Neural cell (in vitro differentiated cells): ENCODE measurements at regions not wholly inside any gene's neighbourhood (a gene's known extent, or its start where the extent isn't known, plus 50 kb on each side); places are given as distances from the start of the nearest gene placed in this dataset.

ENCODE experiments used
- H2AFZ ChIP-seq: fragments of 200-600, 300-800 bp; sonication (generic), shearing (Covaris generic); 2 replicates; pipeline ENCODE4 v1.6.0; 2014; ENCODE audit warnings: low read depth, mild to moderate bottlenecking, antibody characterized with exemption, low read length, moderate library complexity
- H3F3A ChIP-seq: fragments of 200-600 bp; shearing (Covaris generic); 2 replicates; pipeline ENCODE4 v1.6.1; 2016; ENCODE audit warnings: mild to moderate bottlenecking, moderate library complexity, mixed read lengths, antibody characterized with exemption, low read length; ENCODE audit not compliant: insufficient read depth, poor library complexity, severe bottlenecking
- H3K27ac ChIP-seq: fragments of 200-600, 300-800 bp; sonication (generic), shearing (Covaris generic); 2 replicates; pipeline ENCODE4 v1.5.1; 2014; ENCODE audit warnings: mild to moderate bottlenecking, low read length, moderate library complexity
- H3K27me3 ChIP-seq: fragments of 300-800, 200-600 bp; sonication (generic), shearing (Covaris generic); 2 replicates; pipeline ENCODE4 v1.6.0; 2014; ENCODE audit warnings: mild to moderate bottlenecking, low read depth, low read length, moderate library complexity; ENCODE audit not compliant: insufficient read depth
- H3K36me3 ChIP-seq: fragments of 300-800, 200-600 bp; sonication (generic), shearing (Covaris generic); 2 replicates; pipeline ENCODE4 v1.5.1; 2014; ENCODE audit warnings: mild to moderate bottlenecking, antibody characterized with exemption, low read length, moderate library complexity; ENCODE audit not compliant: insufficient read depth
- H3K4me2 ChIP-seq: fragments of 300-800, 200-600 bp; sonication (generic), shearing (Covaris generic); 2 replicates; pipeline ENCODE4 v1.6.0; 2014; ENCODE audit warnings: mild to moderate bottlenecking, low read length
- H3K4me3 ChIP-seq: fragments of 300-800, 200-600 bp; sonication (generic), shearing (Covaris generic); 2 replicates; pipeline ENCODE4 v1.5.1; 2014; ENCODE audit warnings: mild to moderate bottlenecking, low read length, moderate library complexity
- H3K79me2 ChIP-seq: fragments of 200-600 bp; shearing (Covaris generic); replicated peaks from 2 replicates; pipeline ENCODE4 v1.6.0; 2014; ENCODE audit warnings: mild to moderate bottlenecking, low read length, moderate library complexity; ENCODE audit not compliant: insufficient read depth
- H3K9ac ChIP-seq: fragments of 300-800, 200-600 bp; sonication (generic), shearing (Covaris generic); 2 replicates; pipeline ENCODE4 v1.6.1; 2016; ENCODE audit warnings: mild to moderate bottlenecking, low read length, mixed read lengths
- H3K9me2 ChIP-seq: fragments of 200-600 bp; shearing (Covaris generic); 2 replicates; pipeline ENCODE4 v1.6.1; 2016; ENCODE audit warnings: mild to moderate bottlenecking, low read length, mixed read lengths; ENCODE audit not compliant: insufficient read depth
- H3K9me3 ChIP-seq: fragments of 200-600, 300-800 bp; sonication (generic), shearing (Covaris generic); 2 replicates; pipeline ENCODE4 v1.6.1; 2016; ENCODE audit warnings: mild to moderate bottlenecking, mixed run types, low read length, moderate library complexity, mixed read lengths
- H4K20me1 ChIP-seq: fragments of 200-600 bp; shearing (Covaris generic); 2 replicates; pipeline ENCODE4 v1.6.1; 2016; ENCODE audit warnings: mild to moderate bottlenecking, mixed run types; ENCODE audit not compliant: insufficient read depth
- EP300 ChIP-seq: fragments of 450-650 bp; conservative IDR thresholded peaks from 2 replicates; pipeline ENCODE4 v1.6.1; 2014; ENCODE audit warnings: antibody characterized with exemption, mild to moderate bottlenecking, moderate library complexity; ENCODE audit not compliant: poor library complexity, severe bottlenecking
- EZH2 ChIP-seq: fragments of 200-600, 300-800 bp; shearing (Covaris generic), sonication (generic); IDR thresholded peaks from 2 replicates; pipeline ENCODE4 v1.6.1; 2014; ENCODE audit warnings: antibody characterized with exemption, low read length, borderline replicate concordance, mild to moderate bottlenecking; ENCODE audit not compliant: insufficient read depth, poor library complexity, severe bottlenecking
- MXI1 ChIP-seq: fragments of 450-650 bp; conservative IDR thresholded peaks from 2 replicates; pipeline ENCODE4 v1.6.1; 2014; ENCODE audit warnings: antibody characterized with exemption, mild to moderate bottlenecking; ENCODE audit not compliant: poor library complexity, severe bottlenecking
- POLR2AphosphoS5 ChIP-seq: IDR thresholded peaks from 2 replicates; pipeline ENCODE4 v1.6.1; 2012
- RAD21 ChIP-seq: fragments of 450-650 bp; conservative IDR thresholded peaks from 2 replicates; pipeline ENCODE4 v1.6.1; 2014; ENCODE audit warnings: antibody characterized with exemption, mild to moderate bottlenecking, moderate library complexity
- SMC3 ChIP-seq: fragments of 450-650 bp; conservative IDR thresholded peaks from 2 replicates; pipeline ENCODE4 v1.6.1; 2014; ENCODE audit warnings: antibody characterized with exemption, mild to moderate bottlenecking, moderate library complexity; ENCODE audit not compliant: poor library complexity
- TAF1 ChIP-seq: IDR thresholded peaks from 2 replicates; pipeline ENCODE4 v1.6.1; 2012; ENCODE audit warnings: low read depth
- TF ChIP-seq, protein P1 (sequence below): fragments of 450-650 bp; IDR thresholded peaks from 2 replicates; pipeline ENCODE4 v1.5.1; 2014; ENCODE audit warnings: antibody characterized with exemption, mild to moderate bottlenecking, moderate library complexity; ENCODE audit not compliant: poor library complexity, severe bottlenecking
- TF ChIP-seq, protein P2 (sequence below): IDR thresholded peaks from 2 replicates; pipeline ENCODE4 v1.6.1; 2012; ENCODE audit warnings: borderline replicate concordance

DNA sequence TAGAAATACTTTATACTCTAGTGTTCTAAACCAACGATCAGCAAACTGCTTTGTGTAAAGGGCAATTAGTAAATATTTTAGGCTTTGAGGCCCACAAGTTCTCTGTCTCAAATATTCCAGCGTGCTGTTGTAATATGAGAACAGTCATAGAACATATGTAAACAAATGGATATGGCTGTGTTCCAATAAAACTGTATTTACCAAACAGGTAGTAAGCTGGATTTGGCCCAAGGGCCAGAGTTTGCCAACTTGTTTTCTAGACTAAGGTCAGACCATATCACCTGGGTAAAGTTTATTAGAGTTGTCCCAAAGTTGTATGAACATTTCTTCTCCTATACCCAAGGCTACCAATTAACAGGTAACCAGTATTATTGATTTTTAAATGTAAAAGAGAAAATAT is 303.2 kb upstream of the MC4R start:
- no peaks in the 10 kb centered on the region for H3K79me2 ChIP-seq

DNA sequence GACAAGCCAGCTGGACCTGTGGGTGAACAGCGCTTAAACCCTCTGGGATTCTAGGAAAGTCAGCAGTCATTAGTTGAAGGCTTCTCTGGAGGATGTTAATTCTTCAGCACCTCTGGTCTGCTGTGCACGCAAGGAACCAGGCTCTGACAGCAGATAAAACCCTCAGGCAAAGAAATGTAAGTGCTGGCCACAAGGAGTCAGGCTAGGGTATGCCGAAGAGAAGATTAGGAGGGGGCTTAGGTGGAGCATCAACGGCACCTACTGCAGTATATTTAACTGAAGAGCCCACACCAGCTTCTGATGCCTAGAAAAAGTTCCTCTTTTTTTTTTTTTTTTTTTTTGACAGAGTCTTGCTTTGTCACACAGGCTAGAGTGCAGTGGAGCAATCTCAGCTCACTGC is 304.2 kb upstream of the MC4R start:
- TF ChIP-seq RAD21 (no peak), EP300 (no peak), MXI1 (no peak), EZH2 (no peak), TAF1 (no peak), SMC3 (no peak)
- TF ChIP-seq, protein P1, sequence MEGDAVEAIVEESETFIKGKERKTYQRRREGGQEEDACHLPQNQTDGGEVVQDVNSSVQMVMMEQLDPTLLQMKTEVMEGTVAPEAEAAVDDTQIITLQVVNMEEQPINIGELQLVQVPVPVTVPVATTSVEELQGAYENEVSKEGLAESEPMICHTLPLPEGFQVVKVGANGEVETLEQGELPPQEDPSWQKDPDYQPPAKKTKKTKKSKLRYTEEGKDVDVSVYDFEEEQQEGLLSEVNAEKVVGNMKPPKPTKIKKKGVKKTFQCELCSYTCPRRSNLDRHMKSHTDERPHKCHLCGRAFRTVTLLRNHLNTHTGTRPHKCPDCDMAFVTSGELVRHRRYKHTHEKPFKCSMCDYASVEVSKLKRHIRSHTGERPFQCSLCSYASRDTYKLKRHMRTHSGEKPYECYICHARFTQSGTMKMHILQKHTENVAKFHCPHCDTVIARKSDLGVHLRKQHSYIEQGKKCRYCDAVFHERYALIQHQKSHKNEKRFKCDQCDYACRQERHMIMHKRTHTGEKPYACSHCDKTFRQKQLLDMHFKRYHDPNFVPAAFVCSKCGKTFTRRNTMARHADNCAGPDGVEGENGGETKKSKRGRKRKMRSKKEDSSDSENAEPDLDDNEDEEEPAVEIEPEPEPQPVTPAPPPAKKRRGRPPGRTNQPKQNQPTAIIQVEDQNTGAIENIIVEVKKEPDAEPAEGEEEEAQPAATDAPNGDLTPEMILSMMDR = no peak

More for the DNA sequence above, 303.2 kb upstream of the MC4R start:
- Histone ChIP-seq H3F3A (no peaks in the 10 kb centered on the region), H3K27ac (no peak overlapping the region), H3K4me3 (no peak overlapping the region), H3K4me2 (no peak overlapping the region), H3K9me2 (no peaks in the 10 kb centered on the region), H4K20me1 (no peaks in the 10 kb centered on the region), H3K27me3 (no peaks in the 10 kb centered on the region), H3K36me3 (no peaks in the 10 kb centered on the region), H3K9ac (no peak overlapping the region), H2AFZ (no peak overlapping the region), H3K9me3 (no peaks in the 10 kb centered on the region)
- TF ChIP-seq EZH2 (no peak), POLR2AphosphoS5 (no peak), EP300 (no peak), SMC3 (no peak), TAF1 (no peak), MXI1 (no peak), RAD21 (no peak)
- TF ChIP-seq, protein P2, sequence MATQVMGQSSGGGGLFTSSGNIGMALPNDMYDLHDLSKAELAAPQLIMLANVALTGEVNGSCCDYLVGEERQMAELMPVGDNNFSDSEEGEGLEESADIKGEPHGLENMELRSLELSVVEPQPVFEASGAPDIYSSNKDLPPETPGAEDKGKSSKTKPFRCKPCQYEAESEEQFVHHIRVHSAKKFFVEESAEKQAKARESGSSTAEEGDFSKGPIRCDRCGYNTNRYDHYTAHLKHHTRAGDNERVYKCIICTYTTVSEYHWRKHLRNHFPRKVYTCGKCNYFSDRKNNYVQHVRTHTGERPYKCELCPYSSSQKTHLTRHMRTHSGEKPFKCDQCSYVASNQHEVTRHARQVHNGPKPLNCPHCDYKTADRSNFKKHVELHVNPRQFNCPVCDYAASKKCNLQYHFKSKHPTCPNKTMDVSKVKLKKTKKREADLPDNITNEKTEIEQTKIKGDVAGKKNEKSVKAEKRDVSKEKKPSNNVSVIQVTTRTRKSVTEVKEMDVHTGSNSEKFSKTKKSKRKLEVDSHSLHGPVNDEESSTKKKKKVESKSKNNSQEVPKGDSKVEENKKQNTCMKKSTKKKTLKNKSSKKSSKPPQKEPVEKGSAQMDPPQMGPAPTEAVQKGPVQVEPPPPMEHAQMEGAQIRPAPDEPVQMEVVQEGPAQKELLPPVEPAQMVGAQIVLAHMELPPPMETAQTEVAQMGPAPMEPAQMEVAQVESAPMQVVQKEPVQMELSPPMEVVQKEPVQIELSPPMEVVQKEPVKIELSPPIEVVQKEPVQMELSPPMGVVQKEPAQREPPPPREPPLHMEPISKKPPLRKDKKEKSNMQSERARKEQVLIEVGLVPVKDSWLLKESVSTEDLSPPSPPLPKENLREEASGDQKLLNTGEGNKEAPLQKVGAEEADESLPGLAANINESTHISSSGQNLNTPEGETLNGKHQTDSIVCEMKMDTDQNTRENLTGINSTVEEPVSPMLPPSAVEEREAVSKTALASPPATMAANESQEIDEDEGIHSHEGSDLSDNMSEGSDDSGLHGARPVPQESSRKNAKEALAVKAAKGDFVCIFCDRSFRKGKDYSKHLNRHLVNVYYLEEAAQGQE = no peak
- TF ChIP-seq, protein P1 = no peak

More for the DNA sequence above, 304.2 kb upstream of the MC4R start:
- H3K4me2 ChIP-seq = no peak overlapping the region
- H3F3A ChIP-seq = no peaks in the 10 kb centered on the region
- H3K27ac ChIP-seq = no peak overlapping the region
- H3K27me3 ChIP-seq = no peaks in the 10 kb centered on the region
- no peaks in the 10 kb centered on the region for H3K9me3 ChIP-seq
- H3K79me2 ChIP-seq = no peaks in the 10 kb centered on the region
- no peaks in the 10 kb centered on the region for H3K9me2 ChIP-seq
- H3K4me3 ChIP-seq = no peak overlapping the region
- H3K9ac ChIP-seq = no peak overlapping the region
- no peaks in the 10 kb centered on the region for H3K36me3 ChIP-seq
- H2AFZ ChIP-seq = no peak overlapping the region
- no peaks in the 10 kb centered on the region for H4K20me1 ChIP-seq
